ENCODE measurements at regions not wholly inside any gene's neighbourhood (a gene's known extent, or its start where the extent isn't known, plus 50 kb on each side); places are given as distances from the start of the nearest gene placed in this dataset.

- H3K4me3 ChIP-seq (ENCODE audit: low read depth in 2 of 2, low read length in 1 of 2): no peak overlapping the region
- TF ChIP-seq RXRA (IDR thresholded peaks at IDR 0.05; ENCODE audit: borderline replicate concordance, low read depth): no peak
- TF ChIP-seq FOXM1 (IDR thresholded peaks at IDR 0.05; ENCODE audit: low read depth): no peak
- no peak for TF ChIP-seq ELF1 (IDR thresholded peaks at IDR 0.05)
- no peak for TF ChIP-seq POLR2AphosphoS5 (IDR thresholded peaks at IDR 0.05; ENCODE audit: low read depth, low read length)
- TF ChIP-seq, protein P1, sequence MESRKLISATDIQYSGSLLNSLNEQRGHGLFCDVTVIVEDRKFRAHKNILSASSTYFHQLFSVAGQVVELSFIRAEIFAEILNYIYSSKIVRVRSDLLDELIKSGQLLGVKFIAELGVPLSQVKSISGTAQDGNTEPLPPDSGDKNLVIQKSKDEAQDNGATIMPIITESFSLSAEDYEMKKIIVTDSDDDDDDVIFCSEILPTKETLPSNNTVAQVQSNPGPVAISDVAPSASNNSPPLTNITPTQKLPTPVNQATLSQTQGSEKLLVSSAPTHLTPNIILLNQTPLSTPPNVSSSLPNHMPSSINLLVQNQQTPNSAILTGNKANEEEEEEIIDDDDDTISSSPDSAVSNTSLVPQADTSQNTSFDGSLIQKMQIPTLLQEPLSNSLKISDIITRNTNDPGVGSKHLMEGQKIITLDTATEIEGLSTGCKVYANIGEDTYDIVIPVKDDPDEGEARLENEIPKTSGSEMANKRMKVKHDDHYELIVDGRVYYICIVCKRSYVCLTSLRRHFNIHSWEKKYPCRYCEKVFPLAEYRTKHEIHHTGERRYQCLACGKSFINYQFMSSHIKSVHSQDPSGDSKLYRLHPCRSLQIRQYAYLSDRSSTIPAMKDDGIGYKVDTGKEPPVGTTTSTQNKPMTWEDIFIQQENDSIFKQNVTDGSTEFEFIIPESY (IDR thresholded peaks at IDR 0.05; ENCODE audit: borderline replicate concordance, low read depth): no peak
- TF ChIP-seq RCOR1 (IDR thresholded peaks at IDR 0.05; ENCODE audit: low read length): no peak
- TF ChIP-seq TCF12 (IDR thresholded peaks at IDR 0.05): no peak
- TF ChIP-seq JUND (IDR thresholded peaks at IDR 0.05): no peak
- no peak for TF ChIP-seq RAD21 (IDR thresholded peaks at IDR 0.05; ENCODE audit: low read length)
- TF ChIP-seq MXI1 (IDR thresholded peaks at IDR 0.05; ENCODE audit: low read depth, low read length): no peak
- no peak for TF ChIP-seq USF1 (IDR thresholded peaks at IDR 0.05; ENCODE audit: borderline replicate concordance, low read depth)
- no peak for TF ChIP-seq MEF2A (IDR thresholded peaks at IDR 0.05; ENCODE audit: borderline replicate concordance, low read depth)
- no peak for TF ChIP-seq MAX (IDR thresholded peaks at IDR 0.05; ENCODE audit: low read depth)
- TF ChIP-seq, protein P2, sequence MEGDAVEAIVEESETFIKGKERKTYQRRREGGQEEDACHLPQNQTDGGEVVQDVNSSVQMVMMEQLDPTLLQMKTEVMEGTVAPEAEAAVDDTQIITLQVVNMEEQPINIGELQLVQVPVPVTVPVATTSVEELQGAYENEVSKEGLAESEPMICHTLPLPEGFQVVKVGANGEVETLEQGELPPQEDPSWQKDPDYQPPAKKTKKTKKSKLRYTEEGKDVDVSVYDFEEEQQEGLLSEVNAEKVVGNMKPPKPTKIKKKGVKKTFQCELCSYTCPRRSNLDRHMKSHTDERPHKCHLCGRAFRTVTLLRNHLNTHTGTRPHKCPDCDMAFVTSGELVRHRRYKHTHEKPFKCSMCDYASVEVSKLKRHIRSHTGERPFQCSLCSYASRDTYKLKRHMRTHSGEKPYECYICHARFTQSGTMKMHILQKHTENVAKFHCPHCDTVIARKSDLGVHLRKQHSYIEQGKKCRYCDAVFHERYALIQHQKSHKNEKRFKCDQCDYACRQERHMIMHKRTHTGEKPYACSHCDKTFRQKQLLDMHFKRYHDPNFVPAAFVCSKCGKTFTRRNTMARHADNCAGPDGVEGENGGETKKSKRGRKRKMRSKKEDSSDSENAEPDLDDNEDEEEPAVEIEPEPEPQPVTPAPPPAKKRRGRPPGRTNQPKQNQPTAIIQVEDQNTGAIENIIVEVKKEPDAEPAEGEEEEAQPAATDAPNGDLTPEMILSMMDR (IDR thresholded peaks at IDR 0.05): no peak
- TF ChIP-seq NFIC (IDR thresholded peaks at IDR 0.05; ENCODE audit: borderline replicate concordance): no peak
- TF ChIP-seq TAF1 (IDR thresholded peaks at IDR 0.05; ENCODE audit: borderline replicate concordance, low read depth, low read length): no peak
- TF ChIP-seq REST (IDR thresholded peaks at IDR 0.05; ENCODE audit: low read depth, low read length): no peak
- TF ChIP-seq EP300 (IDR thresholded peaks at IDR 0.05; ENCODE audit: borderline replicate concordance in 1 of 2, low read depth in 1 of 2, low read length in 1 of 2): no peak
- no peak for TF ChIP-seq GABPA (IDR thresholded peaks at IDR 0.05; ENCODE audit: low read depth)
- peaks cover 0 to 2% of the 10 kb centered on the region in 2 experiments; a peak in 1 of 4 replicates for H3K4me1 ChIP-seq (ENCODE audit: control insufficient read depth in 1 of 2, insufficient read depth in 2 of 2, low read depth in 1 of 2, low read length in 1 of 2)
- CTCF ChIA-PET: interaction anchor here (2.1 kb wide), 1 partner anchor 103 kb away, joined by 7 read pairs; no protein-coding TSS in a partner anchor
- POLR2A ChIA-PET: no interaction called here
- DNase-seq: no peak
- H4K20me1 ChIP-seq (ENCODE audit: insufficient read depth): no peaks in the 10 kb centered on the region
- no peaks in the 10 kb centered on the region for H3F3A ChIP-seq (replicated peaks; ENCODE audit: insufficient read depth)
- H3K27ac ChIP-seq (ENCODE audit: low read depth in 2 of 2, low read length in 1 of 2): no peak overlapping the region
- no peak overlapping the region for H2AFZ ChIP-seq (ENCODE audit: low read depth)
- H3K9ac ChIP-seq: no peak overlapping the region
- no peak overlapping the region for H3K4me2 ChIP-seq
- H3K9me2 ChIP-seq: no peaks in the 10 kb centered on the region
- H3K9me3 ChIP-seq: no peaks in the 10 kb centered on the region
- H3K27me3 ChIP-seq (ENCODE audit: insufficient read depth): peaks cover 4% of the 10 kb centered on the region; the same call in 1 of the 2 replicates
- WGBS (ENCODE audit: low lambda C conversion rate): 57% methylated on average over 4 of the region's 4 CpGs
- no peaks in the 10 kb centered on the region for H3K79me2 ChIP-seq (ENCODE audit: insufficient read depth)
- no peaks in the 10 kb centered on the region for H3K36me3 ChIP-seq (replicated peaks in 1 of 2; ENCODE audit: control insufficient read depth in 1 of 2, insufficient read depth in 2 of 2, low read length in 1 of 2)
These were observed 99.6 kb downstream of the FAM43A start for GRCh38 chr3:194785315-194785714.
